Cardiac muscle cell (in vitro differentiated cells and primary cell): ENCODE measurements at regions not wholly inside any gene's neighbourhood (a gene's known extent, or its start where the extent isn't known, plus 50 kb on each side); places are given as distances from the start of the nearest gene placed in this dataset.
"Not testable (repeated sequence)": the region's sequence is repeated elsewhere in the genome, so short reads cannot be mapped to it uniquely, and the experiment has no call there.

Experiments used
- DNase-seq, 2 donors: peaks; one replicate each; pipeline versions ENCODE4 v3.0.0 to v3.0.0-alpha.2; 2010 to 2017; ENCODE audit warnings: low read depth in 1 of 2, low spot score in 1 of 2
- H3K27ac ChIP-seq: fragments of 200-600 bp; sonication (generic); 2 replicates; pipeline ENCODE4 v1.5.1; 2016
- H3K27me3 ChIP-seq: fragments of 200-600 bp; sonication (generic); 2 replicates; pipeline ENCODE4 v1.6.0; 2016; ENCODE audit warnings: control low read depth
- H3K36me3 ChIP-seq: fragments of 200-600 bp; sonication (generic); 2 replicates; pipeline ENCODE4 v1.5.1; 2016; ENCODE audit warnings: control low read depth
- H3K4me1 ChIP-seq: fragments of 200-600 bp; sonication (generic); 2 replicates; pipeline ENCODE4 v1.8.1; 2017; ENCODE audit warnings: low read depth, mild to moderate bottlenecking, mixed run types
- H3K4me3 ChIP-seq: fragments of 200-600 bp; sonication (generic); 2 replicates; pipeline ENCODE4 v1.5.1; 2016; ENCODE audit warnings: mild to moderate bottlenecking
- H3K9me3 ChIP-seq: fragments of 200-600 bp; sonication (generic); 2 replicates; pipeline ENCODE4 v1.5.1; 2017; ENCODE audit warnings: low read depth, mild to moderate bottlenecking, control low read depth
- TF ChIP-seq, protein P1 (sequence below): IDR thresholded peaks from 2 replicates; pipeline ENCODE4 v1.5.1; 2012; ENCODE audit warnings: low read depth, mild to moderate bottlenecking, low read length

DNA sequence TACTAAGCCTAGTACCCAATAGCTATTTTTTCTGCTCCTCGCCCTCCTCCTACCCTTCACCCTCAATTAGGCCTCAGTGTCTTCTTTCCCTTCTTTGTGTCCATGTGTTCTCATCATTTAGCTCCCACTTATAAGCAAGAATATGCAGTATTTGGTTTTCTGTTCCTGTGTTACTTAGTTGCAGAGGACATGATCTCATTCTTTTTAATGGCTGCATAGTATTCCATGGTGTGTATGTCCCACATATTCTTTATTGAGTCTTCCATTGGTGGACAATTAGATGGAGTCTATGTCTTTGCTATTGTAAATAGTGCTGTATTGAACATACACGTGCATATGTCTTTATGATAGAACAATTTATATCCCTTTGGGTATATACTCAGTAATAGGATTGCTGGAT is 106.9 kb upstream of the NR5A2 start:
- no peak for DNase-seq
- H3K27me3 ChIP-seq, result no peaks in the 10 kb centered on the region
- H3K4me3 ChIP-seq, result no peak overlapping the region
- H3K36me3 ChIP-seq, result no peaks in the 10 kb centered on the region
- H3K4me1 ChIP-seq, result no peaks in the 10 kb centered on the region
- TF ChIP-seq, protein P1, sequence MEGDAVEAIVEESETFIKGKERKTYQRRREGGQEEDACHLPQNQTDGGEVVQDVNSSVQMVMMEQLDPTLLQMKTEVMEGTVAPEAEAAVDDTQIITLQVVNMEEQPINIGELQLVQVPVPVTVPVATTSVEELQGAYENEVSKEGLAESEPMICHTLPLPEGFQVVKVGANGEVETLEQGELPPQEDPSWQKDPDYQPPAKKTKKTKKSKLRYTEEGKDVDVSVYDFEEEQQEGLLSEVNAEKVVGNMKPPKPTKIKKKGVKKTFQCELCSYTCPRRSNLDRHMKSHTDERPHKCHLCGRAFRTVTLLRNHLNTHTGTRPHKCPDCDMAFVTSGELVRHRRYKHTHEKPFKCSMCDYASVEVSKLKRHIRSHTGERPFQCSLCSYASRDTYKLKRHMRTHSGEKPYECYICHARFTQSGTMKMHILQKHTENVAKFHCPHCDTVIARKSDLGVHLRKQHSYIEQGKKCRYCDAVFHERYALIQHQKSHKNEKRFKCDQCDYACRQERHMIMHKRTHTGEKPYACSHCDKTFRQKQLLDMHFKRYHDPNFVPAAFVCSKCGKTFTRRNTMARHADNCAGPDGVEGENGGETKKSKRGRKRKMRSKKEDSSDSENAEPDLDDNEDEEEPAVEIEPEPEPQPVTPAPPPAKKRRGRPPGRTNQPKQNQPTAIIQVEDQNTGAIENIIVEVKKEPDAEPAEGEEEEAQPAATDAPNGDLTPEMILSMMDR, result no peak
- no peaks in the 10 kb centered on the region for H3K9me3 ChIP-seq
- H3K27ac ChIP-seq, result no peak overlapping the region

- Histone ChIP-seq H3K27ac (no peak overlapping the region), H3K4me1 (no peaks in the 10 kb centered on the region), H3K4me3 (no peak overlapping the region), H3K27me3 (no peaks in the 10 kb centered on the region), H3K9me3 (no peaks in the 10 kb centered on the region), H3K36me3 (no peaks in the 10 kb centered on the region)
- TF ChIP-seq, protein P1, result no peak
- no peak for DNase-seq
Observed at GRCh38 chr1:199929556-199929955, 98.0 kb upstream of the NR5A2 start.

GRCh38 chr1:199930067-199930466 is 97.4 kb upstream of the NR5A2 start:
- H3K9me3 ChIP-seq, DNase-seq, H3K4me1 ChIP-seq, H3K27me3 ChIP-seq, H3K36me3 ChIP-seq, H3K4me3 ChIP-seq, H3K27ac ChIP-seq: not testable (repeated sequence)

DNA sequence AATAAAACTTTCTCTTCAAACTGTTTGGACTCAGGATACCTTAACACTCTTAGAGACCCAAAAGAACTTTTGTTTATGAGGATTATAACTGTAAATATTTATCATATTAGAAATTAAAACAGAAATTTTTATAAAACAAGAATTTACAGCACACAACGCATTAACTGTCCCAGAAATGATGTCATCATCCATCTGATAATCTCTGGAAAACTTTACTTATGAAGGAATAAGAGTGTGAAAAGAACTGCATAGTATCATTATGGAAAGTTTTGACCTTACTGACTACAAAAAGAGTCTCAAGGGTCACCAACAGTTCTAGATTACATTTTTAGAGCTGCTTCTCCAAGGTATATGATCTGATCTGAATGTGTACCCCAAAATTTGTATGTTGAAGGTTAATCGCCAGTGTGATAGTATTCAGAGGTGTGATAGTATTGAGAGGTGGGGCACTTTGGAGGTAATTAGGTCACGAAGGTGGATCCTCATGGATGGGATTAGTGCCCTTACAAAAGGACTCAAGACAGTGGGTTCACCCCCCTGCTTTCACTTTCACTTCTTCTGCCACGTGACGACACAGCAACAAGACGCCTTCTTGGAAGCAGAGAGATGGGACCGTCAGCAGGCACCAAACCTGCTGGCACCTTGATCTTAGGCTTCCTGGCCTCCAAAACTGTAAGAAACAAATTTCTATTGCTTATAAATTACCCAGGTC is 95.7 kb upstream of the NR5A2 start:
- Histone ChIP-seq H3K4me3 (no peak overlapping the region), H3K36me3 (no peaks in the 10 kb centered on the region), H3K9me3 (no peaks in the 10 kb centered on the region), H3K27me3 (no peaks in the 10 kb centered on the region), H3K27ac (no peak overlapping the region), H3K4me1 (no peaks in the 10 kb centered on the region)
- TF ChIP-seq, protein P1, result no peak
- peak in 1 of 2 donors; percentile 22 for DNase-seq

DNA sequence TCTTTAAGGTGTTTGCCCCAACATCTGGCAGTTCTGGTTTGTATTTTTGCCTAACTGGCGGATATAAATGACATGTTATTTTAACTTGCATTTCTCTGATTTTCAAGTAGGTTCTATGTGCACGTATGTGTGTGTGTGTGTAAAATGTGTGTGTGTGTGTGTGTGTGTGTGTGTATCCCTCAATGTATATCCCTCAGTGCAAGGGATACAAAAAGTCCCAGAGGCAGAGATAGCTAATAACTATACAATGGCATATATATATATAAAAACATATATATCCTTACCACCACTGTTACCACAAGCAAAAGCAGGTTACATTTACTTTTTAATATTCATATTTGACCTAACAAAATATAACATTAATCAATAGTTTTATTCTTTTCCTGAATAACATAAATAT is 95.0 kb upstream of the NR5A2 start:
- no peak for DNase-seq

GRCh38 chr1:199936441-199936840 is 91.1 kb upstream of the NR5A2 start:
- TF ChIP-seq, protein P1, result no peak
- peaks cover 2% of the 10 kb centered on the region for H3K27me3 ChIP-seq
- H3K36me3 ChIP-seq, result no peaks in the 10 kb centered on the region
- H3K4me3 ChIP-seq, result no peak overlapping the region
- no peak overlapping the region for H3K27ac ChIP-seq
- no peak for DNase-seq
- no peaks in the 10 kb centered on the region for H3K4me1 ChIP-seq
- H3K9me3 ChIP-seq, result no peaks in the 10 kb centered on the region

More for the DNA sequence above, 95.0 kb upstream of the NR5A2 start:
- Histone ChIP-seq H3K36me3 (no peaks in the 10 kb centered on the region), H3K9me3 (no peaks in the 10 kb centered on the region), H3K4me1 (no peaks in the 10 kb centered on the region), H3K4me3 (no peak overlapping the region), H3K27me3 (no peaks in the 10 kb centered on the region), H3K27ac (no peak overlapping the region)
- TF ChIP-seq, protein P1, result no peak
